BE2C (cell line): ENCODE measurements at regions not wholly inside any gene's neighbourhood (a gene's known extent, or its start where the extent isn't known, plus 50 kb on each side); places are given as distances from the start of the nearest gene placed in this dataset.

Experiments
- DNase-seq: peaks from one replicate; pipeline ENCODE4 v3.0.0-alpha.2; 2020
- H3K27me3 ChIP-seq: fragments of 250-450 bp; sonication (Bioruptor Pico); 2 replicates; pipeline ENCODE4 v1.5.1; 2020; ENCODE audit warnings: mild to moderate bottlenecking
- H3K36me3 ChIP-seq: fragments of 250-450 bp; sonication (Bioruptor Pico); 2 replicates; pipeline ENCODE4 v1.5.1; 2020; ENCODE audit warnings: mild to moderate bottlenecking
- H3K4me1 ChIP-seq: fragments of 250-450 bp; sonication (Bioruptor Pico); 2 replicates; pipeline ENCODE4 v1.5.1; 2020
- H3K4me3 ChIP-seq: 2 replicates; pipeline ENCODE4 v1.5.1; 2011; ENCODE audit warnings: low read depth, low read length
- H3K9me3 ChIP-seq: fragments of 250-450 bp; sonication (Bioruptor Pico); 2 replicates; pipeline ENCODE4 v1.5.1; 2020
- CTCF ChIP-seq: IDR thresholded peaks from 2 replicates; pipeline ENCODE4 v1.5.1; 2012; ENCODE audit warnings: mild to moderate bottlenecking, low read depth, low read length

DNA sequence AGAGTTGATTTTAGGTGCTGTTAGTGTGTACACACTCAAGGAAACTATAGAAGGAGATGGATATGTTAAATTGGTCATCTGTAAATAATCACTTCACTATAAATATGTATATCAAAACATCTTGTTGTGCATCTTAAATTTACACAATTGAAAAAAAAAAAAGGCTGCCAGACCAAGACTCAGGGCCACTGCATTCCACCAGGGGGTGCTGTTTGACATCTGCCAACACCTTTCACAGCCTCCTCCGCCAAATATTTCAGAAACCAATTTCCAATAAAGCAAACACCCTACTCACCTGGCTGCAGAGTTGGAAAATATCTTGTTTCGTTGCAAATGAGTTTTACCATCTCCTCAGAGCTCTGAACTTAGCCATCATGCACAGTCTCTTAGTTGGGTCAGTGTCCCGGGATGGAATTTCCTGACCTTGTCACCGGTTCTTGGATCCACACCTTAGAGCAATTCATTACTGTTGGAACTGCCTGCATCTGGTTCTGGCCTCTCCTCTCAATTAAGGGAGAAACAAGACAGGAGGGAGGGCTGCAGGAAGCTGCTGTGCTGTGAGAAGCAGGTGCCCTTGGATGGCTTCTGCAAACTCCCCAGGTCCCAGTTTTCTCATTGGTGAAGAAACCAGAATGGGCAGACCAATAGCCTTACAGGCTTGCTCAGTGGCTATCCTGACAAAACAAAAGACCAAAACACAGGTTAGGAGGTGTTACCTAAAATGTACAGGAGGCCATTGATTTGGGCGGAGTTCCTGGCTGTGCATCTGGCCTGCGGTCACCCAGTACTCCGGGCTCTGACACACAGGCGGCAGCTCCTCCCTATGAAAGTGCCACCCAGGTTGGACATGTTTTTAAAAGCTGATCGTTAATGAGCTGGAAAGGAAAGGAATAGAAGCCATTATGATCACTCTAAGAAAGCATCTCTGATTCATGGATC lies 746.6 kb downstream of the UQCRFS1 start:
- H3K4me1 ChIP-seq, result no peaks in the 10 kb centered on the region
- TF ChIP-seq CTCF, result peak; percentile 56
- DNase-seq, result peak; percentile 41
- H3K27me3 ChIP-seq, result no peaks in the 10 kb centered on the region
- H3K36me3 ChIP-seq, result no peaks in the 10 kb centered on the region
- no peaks in the 10 kb centered on the region for H3K9me3 ChIP-seq
- H3K4me3 ChIP-seq, result no peak overlapping the region

DNA sequence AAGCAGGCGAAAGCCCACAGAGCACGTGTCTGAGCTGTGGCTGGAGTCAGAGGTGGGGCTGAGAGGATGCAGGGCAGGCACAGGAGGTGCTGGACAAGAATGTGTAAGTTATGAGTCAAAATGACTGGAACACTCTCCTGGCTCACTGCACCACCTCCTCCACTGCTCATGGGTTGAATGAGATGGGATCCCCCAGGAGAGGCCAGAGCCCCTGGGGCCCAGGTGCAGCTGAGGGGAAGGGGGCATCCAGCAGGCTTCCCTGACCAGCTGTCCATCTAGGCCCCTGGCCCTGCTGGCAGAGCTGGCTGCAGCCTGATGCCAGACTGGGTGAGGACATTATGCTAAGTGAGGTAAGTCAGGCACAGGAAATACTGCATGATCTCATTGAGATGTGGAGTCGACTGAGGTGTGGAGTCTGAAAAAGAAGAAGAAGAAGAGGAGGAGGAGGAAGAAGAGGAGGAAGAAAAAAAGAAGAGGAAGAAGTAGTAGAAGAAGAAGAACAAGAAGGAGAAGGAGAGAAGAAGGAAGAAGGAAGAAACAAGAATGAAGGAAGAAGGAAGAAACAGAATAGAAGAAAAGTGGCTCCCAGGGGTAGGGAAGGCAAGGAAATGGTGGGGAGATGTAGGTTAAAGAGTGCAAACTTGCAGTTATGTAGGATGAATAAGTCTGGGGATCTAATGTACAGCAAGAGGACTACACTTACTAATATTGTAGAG lies 747.4 kb downstream of the UQCRFS1 start:
- no peaks in the 10 kb centered on the region for H3K4me1 ChIP-seq
- H3K9me3 ChIP-seq, result no peaks in the 10 kb centered on the region
- DNase-seq, result no peak
- H3K36me3 ChIP-seq, result no peaks in the 10 kb centered on the region
- H3K27me3 ChIP-seq, result no peaks in the 10 kb centered on the region
- no peak overlapping the region for H3K4me3 ChIP-seq
- TF ChIP-seq CTCF, result no peak

- Histone ChIP-seq H3K27me3 (no peaks in the 10 kb centered on the region), H3K9me3 (no peaks in the 10 kb centered on the region), H3K4me1 (no peaks in the 10 kb centered on the region), H3K4me3 (no peak overlapping the region), H3K36me3 (no peaks in the 10 kb centered on the region)
- no peak for TF ChIP-seq CTCF
- DNase-seq, result no peak
These were observed 749.4 kb downstream of the UQCRFS1 start for GRCh38 chr19:28463493-28464053.

GRCh38 chr19:28457620-28458019 lies 755.3 kb downstream of the UQCRFS1 start:
- Histone ChIP-seq H3K9me3 (no peaks in the 10 kb centered on the region; the same call in none of the 2 replicates), H3K27me3 (no peaks in the 10 kb centered on the region), H3K4me3 (no peak overlapping the region), H3K36me3 (no peaks in the 10 kb centered on the region), H3K4me1 (no peaks in the 10 kb centered on the region)
- no peak for TF ChIP-seq CTCF
- DNase-seq, result no peak

DNA sequence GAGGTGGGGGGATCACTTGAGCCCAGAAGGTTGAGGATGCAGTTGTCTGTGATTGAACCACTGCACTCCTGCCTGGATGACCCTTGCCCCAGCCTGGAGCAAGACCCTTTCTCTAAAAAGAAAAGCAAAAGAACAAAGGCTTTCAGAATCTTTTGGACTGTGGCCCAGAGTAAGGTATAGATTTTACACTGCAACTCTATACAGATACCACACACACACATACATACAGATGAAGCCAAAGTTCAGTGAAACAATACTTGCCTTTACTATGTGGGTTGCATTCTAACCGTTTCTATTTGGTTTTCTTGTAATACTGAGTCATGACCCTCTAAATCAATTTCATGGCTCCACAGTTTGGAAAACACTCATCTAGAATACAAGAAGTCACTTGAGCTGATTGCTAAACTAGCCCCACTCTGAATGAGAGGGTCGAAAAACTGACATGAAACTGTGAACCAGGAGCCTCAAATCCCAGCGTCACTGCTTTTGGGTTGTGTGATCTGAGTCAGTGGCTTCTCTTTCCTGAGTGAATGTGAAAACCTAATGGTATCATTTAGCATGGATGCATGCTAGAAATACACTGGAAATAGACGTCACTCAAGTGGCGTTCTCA lies 756.1 kb downstream of the UQCRFS1 start:
- Histone ChIP-seq H3K27me3 (no peaks in the 10 kb centered on the region), H3K36me3 (no peaks in the 10 kb centered on the region), H3K4me1 (no peaks in the 10 kb centered on the region), H3K4me3 (no peak overlapping the region), H3K9me3 (no peaks in the 10 kb centered on the region; the same call in none of the 2 replicates)
- no peak for DNase-seq
- TF ChIP-seq CTCF, result no peak
